A204.1 (cell line): ENCODE measurements at regions not wholly inside any gene's neighbourhood (a gene's known extent, or its start where the extent isn't known, plus 50 kb on each side); places are given as distances from the start of the nearest gene placed in this dataset.
"Not testable (repeated sequence)": the region's sequence is repeated elsewhere in the genome, so short reads cannot be mapped to it uniquely, and the experiment has no call there.

ENCODE experiments used
- FAIRE-seq: peaks from 2 replicates; lab custom pipeline; 2012; peaks lifted over from hg19 to GRCh38; lab: Jason Lieb, UNC

DNA sequence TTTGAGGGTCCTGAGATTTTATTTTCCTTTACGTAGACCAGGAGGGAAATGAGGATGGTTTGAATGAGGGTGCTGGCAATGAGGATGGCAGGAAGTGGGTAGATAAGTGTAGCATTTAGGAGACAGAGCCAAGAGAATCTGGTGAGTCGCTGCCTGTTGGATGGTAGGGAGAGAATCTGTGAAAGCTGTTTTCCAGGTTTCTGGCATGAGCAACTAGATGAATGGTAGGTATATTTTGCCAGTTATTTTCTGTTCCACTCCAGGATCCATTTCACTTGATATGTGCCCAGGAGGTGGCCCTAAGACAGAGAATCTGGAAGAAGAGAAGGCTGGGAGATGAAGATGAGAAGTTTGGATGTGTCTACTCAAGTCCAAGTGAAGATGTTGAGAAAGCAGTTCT, 63.3 kb upstream of the VIPR2 start:
- no peak for FAIRE-seq

DNA sequence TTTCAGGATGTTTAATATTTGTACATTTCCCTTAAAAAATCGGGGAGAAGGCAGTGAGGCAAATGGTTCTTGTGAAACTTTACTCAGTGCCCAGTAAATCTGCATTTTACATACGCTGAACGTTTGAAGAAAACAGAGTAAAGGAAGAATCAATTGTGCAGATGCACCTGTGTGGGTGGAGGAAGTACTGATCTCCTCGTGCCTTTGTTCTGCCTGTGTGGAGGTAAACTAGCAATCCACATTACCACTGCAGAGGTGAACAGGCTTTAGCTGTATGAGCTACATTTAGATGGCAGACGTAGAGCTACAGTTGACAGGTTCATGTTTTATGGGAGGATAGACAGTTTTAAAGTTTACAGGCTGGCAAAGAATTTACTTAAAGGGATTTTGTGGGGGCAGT, 62.7 kb upstream of the VIPR2 start:
- FAIRE-seq: no peak

DNA sequence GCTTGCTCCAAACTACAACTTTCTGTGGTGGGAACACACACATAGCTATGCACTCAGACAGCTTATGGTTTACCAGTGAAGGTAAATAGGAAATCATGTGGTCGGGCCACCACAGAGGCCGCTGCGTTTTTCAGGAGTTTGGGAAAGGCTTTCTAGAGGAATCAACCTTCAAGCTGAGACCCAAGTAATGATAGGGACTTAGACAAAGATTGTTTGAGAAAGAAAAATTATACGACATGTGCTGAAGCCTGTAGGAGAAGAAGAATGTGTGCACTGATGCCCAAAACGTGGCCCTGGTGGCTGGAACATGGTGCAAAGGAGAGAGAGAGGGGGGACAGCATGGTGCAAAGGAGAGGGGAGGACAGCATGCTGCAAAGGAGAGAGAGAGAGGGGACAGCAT, 61.2 kb upstream of the VIPR2 start:
- FAIRE-seq: no peak

- FAIRE-seq: no peak
These were observed 60.0 kb upstream of the VIPR2 start for GRCh38 chr7:159204664-159205063.

- not testable (repeated sequence) for FAIRE-seq
These were observed 58.6 kb upstream of the VIPR2 start for GRCh38 chr7:159203253-159203652.

GRCh38 chr7:159201722-159202330, 57.2 kb upstream of the VIPR2 start:
- FAIRE-seq: no peak

DNA sequence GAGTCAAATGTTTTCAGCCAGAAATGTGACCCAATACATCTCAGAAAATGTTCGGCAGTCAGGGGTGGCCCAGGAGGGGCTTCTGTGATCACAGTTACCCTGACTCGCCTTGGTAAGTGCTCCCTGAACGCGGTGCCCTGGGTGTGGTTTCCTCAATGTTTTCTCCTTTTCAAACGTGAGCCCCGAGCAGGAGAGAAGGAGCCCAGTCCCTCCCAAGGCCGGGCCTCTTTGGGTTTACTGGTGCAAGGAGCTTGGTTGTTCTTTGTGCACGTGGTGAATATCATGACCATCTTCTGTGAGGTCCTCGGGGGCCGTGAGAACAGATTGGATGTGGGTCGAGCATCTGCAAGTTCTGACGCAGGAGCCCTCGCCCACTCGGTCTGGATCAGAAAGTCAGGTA, 55.8 kb upstream of the VIPR2 start:
- no peak for FAIRE-seq

- FAIRE-seq: no peak
These were observed 53.5 kb upstream of the VIPR2 start for GRCh38 chr7:159198016-159198724.

DNA sequence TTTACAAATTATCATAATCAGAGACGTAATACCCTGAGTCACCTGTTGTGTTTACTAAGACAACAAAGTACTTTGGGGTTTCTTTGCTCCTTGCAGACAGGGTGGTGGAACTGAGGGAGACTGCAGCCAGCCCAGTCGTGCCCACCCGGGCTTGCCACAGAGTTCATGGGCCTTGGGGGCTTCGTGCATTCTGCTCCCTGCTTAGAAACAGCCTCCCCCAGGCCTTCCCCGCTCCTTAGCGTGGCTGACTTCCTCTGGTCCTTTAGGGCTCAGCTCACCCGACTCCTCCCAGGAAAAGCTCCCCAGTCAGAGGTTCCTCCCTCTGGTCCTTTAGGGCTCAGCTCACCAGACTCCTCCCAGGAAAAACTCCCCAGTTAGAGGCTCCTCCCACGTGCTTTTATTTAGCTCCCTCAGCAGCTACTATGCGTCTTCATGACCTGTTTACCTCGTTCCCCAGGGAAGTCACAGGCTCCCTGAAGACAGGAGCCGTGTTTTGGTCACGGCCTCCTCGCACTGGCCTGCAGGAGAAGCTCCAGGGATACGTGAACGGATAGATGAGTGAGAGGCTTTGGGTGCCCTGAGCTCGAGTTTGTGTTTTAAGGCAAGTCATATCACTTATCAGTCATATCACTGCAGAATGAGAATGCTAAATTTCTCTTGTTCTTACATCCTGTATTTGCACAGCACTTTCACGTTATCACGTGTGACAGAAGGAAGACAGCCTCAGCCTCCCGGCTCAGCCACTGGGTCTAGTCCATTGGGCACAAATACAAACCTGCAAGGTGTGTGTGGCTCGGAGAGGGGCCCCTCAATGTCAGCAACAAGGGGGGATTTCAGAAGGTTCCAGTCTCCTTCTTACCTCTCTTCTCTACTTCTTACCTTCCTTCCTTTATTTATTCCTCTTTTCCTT, 52.7 kb upstream of the VIPR2 start:
- no peak for FAIRE-seq

GRCh38 chr7:159196584-159196983, 51.9 kb upstream of the VIPR2 start:
- FAIRE-seq: no peak

DNA sequence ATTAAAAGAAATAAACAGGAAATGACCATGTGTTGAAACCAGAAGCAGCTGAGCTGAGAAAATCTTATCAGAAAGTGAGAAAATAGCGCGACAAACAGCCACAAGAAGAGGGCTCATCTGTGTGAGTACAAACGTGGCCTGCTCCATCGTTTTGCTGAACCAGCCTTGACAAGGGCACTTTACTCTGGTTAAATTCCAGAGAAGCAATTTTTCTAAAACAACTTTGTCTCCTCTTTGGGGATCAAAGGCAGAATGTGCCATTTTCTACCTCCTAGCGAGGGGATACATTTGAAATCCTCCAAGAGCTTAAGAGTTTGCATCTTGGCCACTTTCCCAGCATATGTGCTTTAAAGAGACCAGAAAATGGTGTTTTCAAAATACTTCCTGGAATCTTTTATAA, 51.3 kb upstream of the VIPR2 start:
- FAIRE-seq: no peak
